HG03520 (cell line): ENCODE measurements at regions not wholly inside any gene's neighbourhood (a gene's known extent, or its start where the extent isn't known, plus 50 kb on each side); places are given as distances from the start of the nearest gene placed in this dataset.
A peak's percentile ranks its signal among the peaks of the same experiment; 100 is the strongest.
"Not testable (repeated sequence)": the region's sequence is repeated elsewhere in the genome, so short reads cannot be mapped to it uniquely, and the experiment has no call there.

Experiments
- ATAC-seq: cut with Tn5 transposase; IDR thresholded peaks from one replicate; pipeline ENCODE4 v1.9.1; 2021; ENCODE audit warnings: mild to moderate bottlenecking, moderate library complexity; ENCODE audit not compliant: unreplicated experiment

DNA sequence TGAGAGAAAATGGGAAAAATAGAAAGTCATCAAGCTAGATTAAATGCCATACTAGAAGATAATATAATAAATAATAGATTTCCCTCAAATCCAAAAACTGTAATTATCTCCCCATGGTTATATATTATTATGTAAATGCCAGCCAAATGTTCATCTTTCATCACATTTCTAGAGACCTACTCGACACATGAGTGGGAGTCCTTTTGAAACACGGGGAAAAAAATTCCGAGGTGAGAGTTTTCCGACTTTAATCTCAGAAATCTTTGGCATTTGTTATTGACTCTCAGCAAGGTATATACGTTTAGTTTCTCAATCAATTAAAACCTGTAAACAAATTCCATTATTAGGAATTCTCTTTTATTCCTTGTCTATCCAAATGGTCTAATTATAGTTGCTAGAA lies 465.4 kb upstream of the SMIM31 start:
- no peak for ATAC-seq

DNA sequence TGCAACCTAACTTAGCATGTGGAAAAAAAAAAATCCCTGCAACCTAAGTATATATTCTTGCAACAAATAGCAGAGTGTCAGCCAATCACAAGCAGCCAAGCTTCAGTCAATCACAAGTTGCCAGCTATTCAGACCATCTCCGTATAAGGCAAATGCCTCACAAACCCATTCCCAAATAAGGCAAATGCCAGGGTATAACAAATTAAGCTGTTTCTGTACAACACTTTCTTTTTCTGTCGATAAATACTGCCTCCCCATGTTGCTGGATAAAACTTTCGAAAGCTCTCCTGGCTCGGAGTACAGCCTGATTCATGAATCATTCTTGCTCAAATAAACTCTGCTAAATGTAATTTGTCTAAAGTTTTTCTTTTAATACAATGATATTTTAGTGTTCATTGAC lies 460.7 kb upstream of the SMIM31 start:
- no peak for ATAC-seq

DNA sequence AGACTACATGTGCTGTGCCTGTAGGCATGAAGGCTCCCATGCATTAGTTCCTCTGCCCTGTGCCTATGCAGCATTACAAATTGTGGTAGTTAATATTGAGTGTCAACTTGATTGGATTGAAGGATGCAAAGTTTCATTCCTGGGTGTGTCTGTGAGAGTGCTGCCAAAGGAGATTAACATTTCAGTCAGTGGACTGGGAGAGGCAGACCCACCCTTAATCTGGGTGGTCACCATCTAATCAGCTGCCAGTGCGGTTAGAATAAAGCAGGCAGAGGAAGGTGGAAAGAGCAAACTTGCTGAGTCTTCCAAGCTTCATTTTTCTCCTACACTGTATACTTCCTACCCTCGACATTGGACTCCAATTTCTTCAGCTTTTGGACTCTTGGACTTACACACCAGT lies 460.2 kb upstream of the SMIM31 start:
- no peak for ATAC-seq

DNA sequence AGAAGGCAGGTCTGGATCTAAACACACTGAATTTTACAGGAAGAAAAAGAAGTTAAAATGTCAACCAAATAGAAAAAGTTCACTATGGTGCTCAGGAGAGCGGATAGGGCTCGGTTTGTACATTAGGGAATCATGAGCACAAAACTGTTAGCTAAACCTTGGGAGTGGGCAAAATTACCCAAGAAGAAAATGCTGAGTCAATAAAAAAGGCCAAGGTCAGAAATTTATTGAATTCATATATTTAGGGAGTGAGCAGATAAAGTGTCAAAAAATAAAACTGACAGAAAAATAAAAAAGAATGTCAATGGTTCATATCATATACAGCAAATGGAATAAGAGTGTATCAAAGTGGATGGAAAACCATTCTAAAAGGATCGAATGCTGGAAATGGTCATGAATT lies 452.5 kb upstream of the SMIM31 start:
- ATAC-seq = no peak

DNA sequence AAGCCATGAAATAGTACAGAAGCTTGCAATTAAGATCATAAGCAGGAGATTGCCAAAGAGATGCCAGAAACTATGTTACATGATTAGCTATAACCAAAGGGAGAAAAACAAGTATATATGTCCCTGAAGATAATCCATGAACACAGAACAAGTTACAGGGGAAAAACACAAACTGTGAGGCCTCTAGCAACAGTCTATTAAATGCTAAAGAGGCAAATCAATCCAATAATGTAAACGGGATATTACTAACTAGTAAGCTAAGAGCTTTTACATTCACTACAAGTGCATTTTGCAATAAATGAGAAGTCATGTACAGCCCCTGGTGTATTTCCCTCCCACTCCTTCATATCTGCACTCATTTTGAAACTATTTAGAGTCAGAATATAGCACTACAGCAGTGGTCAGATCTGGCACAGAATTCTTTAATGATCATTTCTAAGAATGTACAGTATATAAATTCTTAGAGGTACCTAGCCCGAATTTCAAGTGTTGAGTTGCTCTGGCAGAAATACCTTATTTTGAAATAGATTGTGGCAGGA lies 449.8 kb upstream of the SMIM31 start:
- peak; percentile 90 for ATAC-seq

DNA sequence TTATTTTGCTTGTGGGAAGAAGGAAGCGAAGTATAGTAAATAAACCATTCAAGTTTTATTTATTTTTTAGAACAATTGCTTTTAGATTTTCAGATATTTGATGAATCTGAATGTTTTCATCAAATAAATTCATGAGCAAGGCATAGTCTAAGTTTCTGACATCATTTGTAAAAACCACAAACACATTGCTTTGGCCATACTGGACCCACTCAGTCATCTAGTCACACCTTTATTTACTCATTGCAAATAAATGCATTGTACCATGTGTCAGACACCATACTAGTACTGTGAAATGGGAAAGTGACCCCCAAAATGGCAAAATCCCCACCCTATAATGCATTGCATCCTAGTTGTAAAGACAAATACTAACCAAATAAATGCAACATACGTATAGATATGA lies 449.1 kb upstream of the SMIM31 start:
- ATAC-seq = no peak

DNA sequence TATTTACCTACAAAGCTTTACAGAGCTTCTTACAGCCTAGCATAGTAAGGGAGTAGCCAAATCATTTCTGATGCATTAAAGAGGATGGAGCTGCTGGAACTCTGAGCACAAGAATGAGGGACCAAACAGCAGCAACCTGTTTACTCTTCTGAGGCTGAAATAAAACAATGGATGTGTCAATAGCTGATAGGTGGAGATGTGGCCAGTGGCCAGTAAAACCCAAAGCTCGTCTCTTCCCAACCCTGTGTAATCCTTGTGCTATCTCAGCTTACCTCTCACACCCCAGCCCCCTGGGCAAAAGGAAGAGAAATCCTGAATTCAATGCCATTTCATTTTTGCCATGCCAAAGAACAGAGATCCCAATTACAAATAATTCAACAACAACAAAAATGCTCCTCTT lies 446.7 kb upstream of the SMIM31 start:
- no peak for ATAC-seq

DNA sequence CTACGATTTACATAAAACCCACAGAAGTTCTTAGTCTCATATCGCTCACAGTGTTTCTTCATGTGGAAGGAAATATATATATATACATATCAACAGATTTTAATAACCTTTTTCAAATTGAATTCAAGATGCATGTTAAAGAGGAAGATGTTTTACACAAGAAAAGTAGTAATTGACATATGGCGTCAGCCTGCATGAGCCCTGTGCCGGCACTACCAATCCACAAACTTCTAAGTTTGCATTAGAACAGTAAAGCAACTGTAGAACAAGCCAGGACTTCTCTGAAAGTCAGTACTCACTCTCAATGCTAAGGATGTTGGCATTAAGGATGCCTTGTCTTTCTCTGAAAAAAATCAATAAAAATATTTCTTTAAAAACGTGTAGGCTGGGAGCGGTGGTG lies 441.3 kb upstream of the SMIM31 start:
- no peak for ATAC-seq

DNA sequence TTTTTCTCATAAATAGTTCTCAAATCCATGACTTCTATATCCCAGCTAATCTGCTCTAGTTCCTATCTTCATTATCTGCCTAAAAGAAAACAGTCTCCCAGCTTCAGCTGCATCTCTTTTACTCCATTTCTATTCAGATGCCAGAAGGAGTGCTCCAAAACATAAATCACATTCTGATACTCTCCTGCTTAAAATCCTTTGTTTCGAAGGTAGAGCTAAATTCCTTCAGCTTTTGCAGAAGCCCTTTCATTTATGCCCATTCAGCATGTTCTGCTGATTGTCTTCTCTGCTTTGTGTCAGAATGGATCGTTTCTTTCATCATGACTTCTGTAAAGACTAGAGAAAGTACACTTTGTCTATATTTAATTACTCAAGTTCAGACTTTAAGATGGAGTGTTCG lies 440.1 kb upstream of the SMIM31 start:
- no peak for ATAC-seq

DNA sequence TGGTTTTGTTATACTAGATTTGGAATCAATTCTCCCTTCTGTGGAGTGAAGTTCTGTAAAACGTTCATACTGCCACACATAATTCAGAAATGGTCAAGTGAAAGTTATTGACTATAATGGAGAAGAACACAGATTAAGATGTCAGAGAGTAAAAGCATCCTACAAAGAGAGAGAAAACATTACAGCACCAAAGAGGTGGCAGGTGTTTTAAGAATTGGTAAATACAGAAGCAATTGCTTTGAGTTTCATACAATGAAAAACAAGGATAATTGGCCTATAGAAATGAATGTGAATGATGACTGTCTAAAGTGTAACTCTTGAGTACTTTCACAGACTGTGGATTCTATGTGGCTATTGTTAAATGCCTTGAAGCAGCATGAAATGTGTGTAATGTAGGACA lies 435.6 kb upstream of the SMIM31 start:
- ATAC-seq = no peak

DNA sequence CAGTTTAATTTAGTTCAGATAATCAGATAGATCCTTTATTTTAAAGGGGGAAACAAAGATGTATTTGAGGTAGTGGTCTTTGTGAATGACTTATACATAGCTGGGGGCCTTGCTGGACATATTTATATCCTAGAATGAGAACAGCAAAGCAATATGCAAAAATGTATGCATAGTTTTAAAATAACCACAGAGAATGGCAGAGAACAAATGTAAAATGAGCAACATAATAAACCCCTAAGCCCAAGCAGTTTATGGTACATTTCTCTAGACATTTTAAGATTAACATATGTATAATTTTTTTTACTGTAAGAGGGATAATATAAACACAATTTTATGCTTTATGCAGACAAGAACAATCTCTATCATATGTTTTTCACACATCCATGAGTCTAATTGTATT lies 434.2 kb upstream of the SMIM31 start:
- ATAC-seq = no peak

DNA sequence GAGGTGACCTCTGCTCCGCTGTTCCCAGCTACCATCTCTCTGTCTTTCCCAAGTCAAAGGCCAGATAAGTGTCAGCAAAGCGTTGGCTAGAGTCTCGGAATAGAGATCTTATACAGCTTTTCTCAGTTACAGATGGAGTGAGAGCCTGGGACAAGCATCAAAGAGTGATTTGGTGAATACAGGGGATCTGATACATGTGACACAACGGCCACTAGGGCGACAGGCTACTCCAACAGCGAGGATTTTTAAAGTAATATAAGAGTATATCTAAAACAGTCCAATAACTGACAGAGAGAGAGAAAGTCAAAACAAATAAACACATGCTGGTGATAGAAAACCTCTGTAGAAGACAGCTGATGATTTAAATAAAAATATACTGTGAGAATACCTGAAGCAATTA lies 433.1 kb upstream of the SMIM31 start:
- ATAC-seq = no peak

DNA sequence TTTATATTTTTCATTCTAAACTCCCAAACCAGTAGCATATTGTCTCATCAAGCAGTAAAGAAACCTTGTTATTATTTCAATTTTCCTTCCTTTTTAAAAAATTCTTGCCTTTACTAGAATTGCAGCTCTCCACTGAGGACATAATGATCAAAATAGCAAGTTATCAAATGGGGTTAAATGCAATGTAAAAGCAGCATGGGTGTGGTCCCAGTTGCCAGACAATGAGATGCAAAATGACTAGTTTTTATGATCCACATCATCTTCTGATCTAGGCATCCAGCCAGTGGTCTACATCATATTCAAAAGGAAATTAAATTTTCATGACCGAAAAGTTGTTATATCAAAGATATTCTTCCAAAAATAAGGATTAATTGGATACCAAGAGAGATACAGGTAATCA lies 427.9 kb upstream of the SMIM31 start:
- no peak for ATAC-seq

DNA sequence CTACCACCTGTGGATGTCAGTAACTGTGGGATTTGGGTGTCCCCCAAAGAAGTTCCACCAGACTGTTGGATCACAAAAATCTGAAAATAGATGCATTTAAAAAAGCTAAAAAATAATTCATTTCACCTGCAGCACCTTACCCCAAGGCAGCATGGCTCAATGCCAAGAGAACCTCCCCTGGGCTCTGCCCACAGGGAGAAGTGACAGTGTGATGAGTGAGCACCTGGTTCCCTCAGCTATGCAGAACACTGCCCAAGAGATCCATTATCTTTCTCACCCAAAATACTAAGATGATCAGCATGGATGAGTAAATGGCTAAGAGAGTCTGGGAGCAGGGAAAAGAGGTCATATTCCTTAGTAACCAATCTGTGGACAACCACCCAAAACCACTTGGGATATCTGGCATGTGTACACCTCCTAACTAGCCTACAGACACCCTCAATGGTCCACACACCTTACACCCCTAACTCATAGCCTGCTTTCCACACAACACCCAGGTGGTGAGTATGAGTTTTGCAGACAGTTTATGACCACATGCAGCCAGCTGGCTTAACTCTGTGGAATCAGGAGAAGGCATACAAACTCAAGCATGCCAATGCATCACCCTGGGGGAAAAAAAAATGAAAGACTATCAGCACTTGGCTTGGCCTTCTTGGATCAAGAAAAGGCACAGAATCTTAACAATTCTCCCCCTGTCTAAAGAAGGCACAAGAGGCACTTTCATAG lies 416.5 kb upstream of the SMIM31 start:
- no peak for ATAC-seq

DNA sequence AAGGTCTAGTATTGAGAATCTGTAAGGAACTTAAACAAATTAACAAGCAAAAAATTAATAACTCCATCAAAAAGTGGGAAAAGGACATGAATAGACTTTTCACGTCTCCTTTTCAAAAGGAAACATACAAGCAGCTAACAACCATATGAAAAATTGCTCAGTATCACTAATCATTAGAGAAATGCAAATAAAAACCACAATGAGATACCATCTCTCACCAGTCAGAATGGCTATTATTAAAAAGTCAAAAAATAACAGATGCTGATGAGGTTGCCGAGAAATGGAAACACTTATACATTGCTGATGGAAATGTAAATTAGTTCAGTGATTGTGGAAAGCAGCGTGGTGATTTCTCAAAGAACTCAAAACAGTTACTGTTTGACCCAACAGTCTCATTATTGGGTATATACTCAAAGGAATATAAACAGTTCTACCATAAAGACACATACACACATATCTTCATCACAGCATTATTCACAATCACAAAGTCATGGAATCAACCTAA lies 410.4 kb upstream of the SMIM31 start:
- ATAC-seq = no peak

DNA sequence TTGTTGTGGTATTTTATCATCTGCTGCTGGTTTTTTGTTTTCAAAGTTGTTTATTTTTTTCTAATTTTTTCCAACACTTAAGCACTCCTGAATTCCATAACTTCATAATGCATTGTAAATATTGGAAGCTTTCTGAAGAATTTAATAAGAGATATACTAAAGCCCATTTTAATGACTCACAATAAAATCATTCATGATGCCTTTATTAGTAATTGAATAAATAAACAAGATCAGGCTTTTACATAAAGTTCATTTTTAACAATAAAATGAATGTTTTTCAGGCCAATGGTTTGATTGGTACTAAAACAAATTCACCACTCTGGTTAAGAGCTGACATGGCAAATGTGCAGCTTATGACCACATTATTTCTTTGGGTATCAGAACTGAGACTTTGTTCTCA lies 408.2 kb upstream of the SMIM31 start:
- ATAC-seq = no peak

DNA sequence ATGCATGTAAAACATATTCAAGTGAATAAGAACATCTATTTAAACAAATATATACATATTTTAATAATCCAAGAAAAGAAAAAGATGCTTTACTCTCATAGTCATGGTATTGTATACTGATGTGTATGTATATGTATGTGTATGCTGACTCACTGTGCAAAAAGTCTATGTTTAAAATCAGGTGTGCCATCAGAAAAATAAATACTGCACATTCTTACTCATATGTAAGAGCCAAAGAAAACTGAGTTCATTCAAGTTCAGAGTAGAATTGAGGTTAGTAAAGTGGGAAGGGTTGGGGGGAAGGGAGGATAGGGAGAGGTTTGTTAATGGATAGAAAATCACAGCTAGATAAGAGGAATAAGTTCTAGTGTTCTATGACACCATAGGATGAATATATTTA lies 403.9 kb upstream of the SMIM31 start:
- ATAC-seq = no peak

DNA sequence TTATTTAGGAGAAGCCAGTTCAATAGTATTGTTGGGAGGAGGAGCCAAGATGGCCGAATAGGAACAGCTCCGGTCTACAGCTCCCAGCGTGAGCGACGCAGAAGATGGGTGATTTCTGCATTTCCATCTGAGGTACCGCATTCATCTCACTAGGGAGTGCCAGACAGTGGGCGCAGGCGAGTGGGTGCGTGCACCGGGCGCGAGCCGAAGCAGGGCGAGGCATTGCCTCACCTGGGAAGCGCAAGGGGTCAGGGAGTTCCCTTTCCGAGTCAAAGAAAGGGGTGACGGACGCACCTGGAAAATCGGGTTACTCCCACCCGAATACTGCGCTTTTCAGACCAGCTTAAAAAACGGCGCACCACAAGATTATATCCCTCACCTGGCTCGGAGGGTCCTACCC lies 403.2 kb upstream of the SMIM31 start:
- not testable (repeated sequence) for ATAC-seq

DNA sequence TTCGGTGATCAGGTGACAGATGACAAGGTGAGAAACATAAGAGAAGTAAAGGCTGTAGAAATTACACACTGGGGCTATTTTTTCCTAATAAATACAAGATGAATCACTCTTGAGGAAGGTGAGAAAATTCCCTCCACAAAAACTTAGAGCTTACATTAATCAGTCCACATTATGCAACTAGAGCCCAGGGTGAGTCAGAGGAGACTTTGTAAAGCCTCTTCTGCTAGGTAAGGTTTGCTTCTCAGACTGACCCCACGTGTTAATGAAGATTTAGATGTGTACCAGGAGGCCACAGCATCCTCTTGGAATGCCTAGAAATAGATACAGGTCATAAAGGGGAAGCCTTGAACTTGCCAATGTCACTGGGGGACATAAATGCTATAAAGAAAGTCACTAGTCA lies 396.0 kb upstream of the SMIM31 start:
- ATAC-seq = no peak

DNA sequence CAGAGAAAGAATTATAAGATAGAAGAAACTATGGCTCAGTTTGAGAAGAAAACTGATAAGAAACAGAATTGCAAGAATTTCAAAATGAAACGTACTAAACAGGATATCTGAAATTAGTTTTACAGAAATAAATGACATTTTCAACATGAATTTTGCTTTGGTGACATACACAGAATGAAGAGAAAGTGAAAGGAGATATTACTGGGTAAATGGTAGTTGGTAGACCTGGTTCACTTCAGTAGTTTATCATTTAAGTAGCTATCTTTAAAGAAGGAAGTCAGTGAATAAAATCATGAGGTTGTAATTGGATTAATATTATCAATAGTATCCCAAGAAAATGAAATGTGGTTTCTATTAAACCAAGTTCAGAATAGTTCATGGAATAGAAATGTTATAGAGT lies 395.5 kb upstream of the SMIM31 start:
- no peak for ATAC-seq

DNA sequence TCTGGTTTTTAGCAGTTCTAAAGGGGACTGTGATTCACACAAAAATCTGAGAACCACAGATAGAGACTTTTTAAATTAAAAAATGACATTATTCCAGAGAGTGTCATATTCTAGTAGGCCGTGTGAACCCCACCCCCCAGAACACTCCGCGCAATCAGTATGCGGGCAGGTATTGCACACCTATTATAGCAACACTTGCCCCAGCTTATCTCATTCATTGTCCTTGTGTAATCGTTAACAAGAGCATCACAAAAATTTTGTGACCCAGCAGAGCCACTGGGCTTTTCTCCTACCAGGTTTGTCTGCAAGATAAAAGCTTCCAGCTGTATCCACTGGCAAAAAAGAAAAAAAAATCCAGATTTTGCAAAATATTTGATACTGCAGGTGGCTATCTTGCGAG lies 394.1 kb upstream of the SMIM31 start:
- no peak for ATAC-seq

DNA sequence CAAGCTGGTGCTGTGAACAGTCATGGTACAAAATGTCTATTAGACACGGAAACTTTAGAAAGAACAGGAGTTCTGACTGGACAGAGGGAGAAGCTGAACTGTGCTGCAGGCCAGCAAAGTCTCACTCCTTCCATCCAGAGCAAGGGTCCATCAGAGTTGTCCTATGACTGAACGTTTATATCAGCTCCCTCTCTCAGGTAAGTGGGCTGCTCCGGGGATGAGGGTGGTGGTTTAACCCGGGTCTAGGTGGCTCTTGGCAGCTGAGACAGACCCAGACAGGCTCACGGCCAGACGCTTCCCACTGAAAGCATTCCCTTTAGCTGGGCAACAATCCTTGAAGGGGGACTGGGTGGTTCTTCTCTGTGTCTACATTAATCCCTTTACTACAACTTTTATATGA lies 385.0 kb upstream of the SMIM31 start:
- ATAC-seq = no peak

DNA sequence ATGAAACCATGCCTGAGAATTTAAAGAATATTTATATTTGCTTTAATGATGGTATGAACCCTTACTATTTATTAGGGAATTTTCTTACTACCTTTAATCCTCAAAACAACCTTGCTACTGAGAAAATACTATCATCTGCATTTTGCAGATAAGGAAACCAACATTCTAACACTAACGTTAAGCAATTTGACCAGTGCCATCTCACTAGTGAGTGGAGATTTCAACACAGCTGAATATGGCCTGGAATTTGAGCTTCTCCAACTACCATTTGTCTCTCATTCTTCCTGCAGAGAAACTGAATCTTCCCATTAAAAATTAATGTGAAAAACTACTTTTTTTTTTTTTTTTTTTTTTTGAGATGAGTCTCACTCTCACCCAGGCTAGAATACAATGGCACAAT lies 380.9 kb upstream of the SMIM31 start:
- no peak for ATAC-seq
